B cell (primary cell): ENCODE measurements at regions not wholly inside any gene's neighbourhood (a gene's known extent, or its start where the extent isn't known, plus 50 kb on each side); places are given as distances from the start of the nearest gene placed in this dataset.

ENCODE experiments used
- ATAC-seq: fragments of 200-7000 bp; cut with Tn5 transposase; one replicate; pipeline ENCODE4 v1.10.0; 2021; ENCODE audit warnings: low read depth, mild to moderate bottlenecking, moderate number of reproducible peaks, moderate library complexity
- CTCF ChIA-PET: fragments of 350-600 bp; sonication (Branson Sonifier 250); formaldehyde crosslinking; loops from one replicate; lab custom pipeline; 2021; ENCODE audit warnings: antibody characterized with exemption, inconsistent platforms; lab: Charles Lee
- POLR2A ChIA-PET: fragments of 350-600 bp; sonication (Branson Sonifier 250); formaldehyde crosslinking; loops from one replicate; lab custom pipeline; 2021; ENCODE audit warnings: antibody characterized with exemption; lab: Charles Lee
- DNase-seq: peaks from one replicate; pipeline ENCODE4 v3.0.0; 2013
- H2AFZ ChIP-seq: 2 replicates; pipeline ENCODE4 v1.6.1; 2012; ENCODE audit warnings: mild to moderate bottlenecking, low read depth, low read length; ENCODE audit not compliant: insufficient read depth, poor library complexity, severe bottlenecking
- H3K27ac ChIP-seq, 2 donors: 1 replicate in 1 of 2; 2 replicates in 1 of 2; pipeline ENCODE4 v1.5.1; 2012 to 2013; ENCODE audit warnings: low read length in 2 of 2, mild to moderate bottlenecking in 2 of 2, moderate library complexity in 1 of 2
- H3K27me3 ChIP-seq, 4 experiments: fragments of 200-600 bp in 1 of 4; sonication (generic) in 1 of 4; replicated peaks in 1 of 4; 1 replicate in 2 of 4; 2 replicates in 2 of 4; pipeline versions ENCODE4 v1.6.1 to v1.7.0; 2013 to 2016; ENCODE audit warnings: low read length in 3 of 4, mild to moderate bottlenecking in 2 of 4, mixed read lengths in 1 of 4, moderate library complexity in 1 of 4; ENCODE audit not compliant: insufficient read depth in 4 of 4, control insufficient read depth in 3 of 4; ENCODE audit errors: control extremely low read depth in 1 of 4
- H3K36me3 ChIP-seq, 2 experiments: replicated peaks in 1 of 2; 1 replicate in 1 of 2; 2 replicates in 1 of 2; pipeline versions ENCODE4 v1.6.1 to v1.7.1; 2013; ENCODE audit warnings: low read length in 1 of 2; ENCODE audit not compliant: insufficient read depth in 2 of 2, control insufficient read depth in 1 of 2; ENCODE audit errors: control extremely low read depth in 1 of 2, extremely low read depth in 1 of 2
- H3K4me1 ChIP-seq, 2 donors: fragments of 200-600 bp in 1 of 2; sonication (generic) in 1 of 2; 1 replicate in 1 of 2; 2 replicates in 1 of 2; pipeline versions ENCODE4 v1.5.1 to v1.6.1; 2013 to 2017; ENCODE audit warnings: low read length in 2 of 2; ENCODE audit not compliant: control insufficient read depth in 2 of 2, insufficient read depth in 2 of 2
- H3K4me2 ChIP-seq: replicated peaks from 2 replicates; pipeline ENCODE3; 2012; ENCODE audit warnings: mild to moderate bottlenecking, low read depth, low read length; ENCODE audit not compliant: poor library complexity, severe bottlenecking
- H3K4me3 ChIP-seq, 5 experiments: fragments of 200-600 bp in 1 of 5; sonication (generic) in 1 of 5; 1 replicate in 3 of 5; 2 replicates in 2 of 5; pipeline versions ENCODE4 v1.5.1 to v1.7.0; 2011 to 2016; ENCODE audit warnings: low read length in 4 of 5, mild to moderate bottlenecking in 4 of 5, low read depth in 2 of 5, control low read depth in 1 of 5, moderate library complexity in 1 of 5; ENCODE audit not compliant: insufficient read depth in 1 of 5; ENCODE audit errors: control extremely low read depth in 1 of 5, extremely low read depth in 1 of 5
- H3K79me2 ChIP-seq: fragments of 200-600 bp; sonication (generic); one replicate; pipeline ENCODE4 v1.6.0; 2016; ENCODE audit warnings: low read length; ENCODE audit not compliant: control insufficient read depth, insufficient read depth
- H3K9ac ChIP-seq: fragments of 200-600 bp; sonication (generic); 2 replicates; pipeline ENCODE4 v1.6.1; 2017; ENCODE audit warnings: mild to moderate bottlenecking, low read length, moderate library complexity
- H3K9me3 ChIP-seq, 3 donors: one replicate each; pipeline versions ENCODE4 v1.6.1 to v1.7.1; 2013; ENCODE audit warnings: low read length in 2 of 3; ENCODE audit not compliant: control insufficient read depth in 2 of 3, insufficient read depth in 1 of 3; ENCODE audit errors: control extremely low read depth in 1 of 3
- H4K20me1 ChIP-seq: 2 replicates; pipeline ENCODE4 v1.6.0; 2012; ENCODE audit warnings: mild to moderate bottlenecking, low read length; ENCODE audit not compliant: insufficient read depth, control insufficient read depth, poor library complexity, severe bottlenecking
- H3K27ac Mint-ChIP-seq: one replicate; pipeline ENCODE4 v1.8.0; 2021; ENCODE audit warnings: mixed read lengths
- H3K27me3 Mint-ChIP-seq: one replicate; pipeline ENCODE4 v1.8.0; 2021; ENCODE audit warnings: mixed read lengths
- H3K4me1 Mint-ChIP-seq: one replicate; pipeline ENCODE4 v1.8.0; 2021; ENCODE audit warnings: mixed read lengths
- H3K4me3 Mint-ChIP-seq: one replicate; pipeline ENCODE4 v1.8.0; 2021; ENCODE audit warnings: mixed read lengths
- H3K9me3 Mint-ChIP-seq: one replicate; pipeline ENCODE4 v1.8.0; 2022; ENCODE audit warnings: mixed read lengths; ENCODE audit not compliant: insufficient read depth
- CTCF ChIP-seq: fragments of 200-600 bp; IDR thresholded peaks from one replicate; pipeline ENCODE4 v1.8.0; 2022; ENCODE audit warnings: antibody characterized with exemption, mild to moderate bottlenecking
- EZH2 ChIP-seq: IDR thresholded peaks from 2 replicates; pipeline ENCODE4 v1.6.1; 2012; ENCODE audit warnings: borderline replicate concordance, low read depth, mild to moderate bottlenecking, moderate library complexity, low read length; ENCODE audit not compliant: insufficient read depth, poor library complexity, severe bottlenecking
- WGBS: methylation state at CpG from one replicate; pipeline ENCODE4 v1.1.5; 2013; ENCODE audit warnings: missing lambda C conversion rate; ENCODE audit not compliant: insufficient coverage; 5-methylcytosine and 5-hydroxymethylcytosine counted together
- intact Hi-C: fragments of 100-400 bp; cut with micrococcal nuclease; formaldehyde crosslinking; loops from one replicate; pipeline ENCODE4 v1.10.0; 2022

- H2AFZ ChIP-seq = no peak overlapping the region
- Mint-ChIP-seq H3K4me1 (no peaks in the 10 kb centered on the region), H3K27ac (no peak overlapping the region), H3K4me3 (no peak overlapping the region), H3K9me3 (peaks cover 8% of the 10 kb centered on the region), H3K27me3 (no peaks in the 10 kb centered on the region)
- no peak overlapping the region for H3K4me3 ChIP-seq
- peaks cover 0 to 2% (median 0%) of the 10 kb centered on the region in 3 donors for H3K9me3 ChIP-seq
- TF ChIP-seq EZH2 = no peak
- TF ChIP-seq CTCF = no peak
- ATAC-seq (no peak), DNase-seq (no peak)
- H3K9ac ChIP-seq = no peak overlapping the region
- H4K20me1 ChIP-seq = no peaks in the 10 kb centered on the region
- intact Hi-C loops = no loop called here
- POLR2A ChIA-PET = no interaction called here
- CTCF ChIA-PET = no interaction called here
- H3K4me1 ChIP-seq = no peaks in the 10 kb centered on the region
- no peak overlapping the region for H3K27ac ChIP-seq
- WGBS = no CpG with 5 or more reads among the region's 2 CpGs
- H3K27me3 ChIP-seq = no peaks in the 10 kb centered on the region
- H3K36me3 ChIP-seq = no peaks in the 10 kb centered on the region
- no peak overlapping the region for H3K4me2 ChIP-seq
- no peaks in the 10 kb centered on the region for H3K79me2 ChIP-seq
Measured at GRCh38 chr5:85929713-85930112, 688.0 kb upstream of the COX7C start.

DNA sequence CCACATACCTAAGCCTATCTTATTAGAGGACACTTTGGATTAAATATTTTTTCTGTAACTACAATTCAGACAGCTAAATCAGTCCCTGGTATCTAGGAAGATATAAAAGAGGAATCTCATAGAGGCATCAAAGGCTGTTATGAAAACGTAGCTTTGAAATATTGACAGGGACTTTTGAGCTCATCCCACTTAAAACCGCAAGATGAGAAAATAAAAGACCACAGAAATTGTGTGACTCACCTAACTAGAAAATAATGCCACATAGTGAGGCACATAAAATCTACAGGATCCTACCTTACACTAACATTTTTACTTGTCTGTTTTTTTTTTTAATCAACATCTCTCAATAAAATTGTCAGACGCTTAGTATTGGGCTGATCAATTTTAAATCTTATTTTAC lies 686.5 kb upstream of the COX7C start:
- H3K4me3 ChIP-seq = no peak overlapping the region
- H2AFZ ChIP-seq = no peak overlapping the region
- Mint-ChIP-seq H3K4me3 (no peak overlapping the region), H3K27me3 (no peaks in the 10 kb centered on the region), H3K27ac (no peak overlapping the region), H3K9me3 (peaks cover 4% of the 10 kb centered on the region), H3K4me1 (no peaks in the 10 kb centered on the region)
- H3K9me3 ChIP-seq = peaks cover 0 to 2% (median 0%) of the 10 kb centered on the region in 3 donors
- no peak overlapping the region for H3K9ac ChIP-seq
- DNase-seq = no peak
- H3K27ac ChIP-seq = no peak overlapping the region
- ChIA-PET CTCF (no interaction called here), POLR2A (no interaction called here)
- intact Hi-C loops = no loop called here
- H3K36me3 ChIP-seq = no peaks in the 10 kb centered on the region
- TF ChIP-seq CTCF = no peak
- H4K20me1 ChIP-seq = no peaks in the 10 kb centered on the region
- H3K4me2 ChIP-seq = no peak overlapping the region
- H3K79me2 ChIP-seq = no peaks in the 10 kb centered on the region
- no peaks in the 10 kb centered on the region for H3K4me1 ChIP-seq
- no CpG with 5 or more reads among the region's 3 CpGs for WGBS
- no peak for ATAC-seq
- H3K27me3 ChIP-seq = no peaks in the 10 kb centered on the region
